SH-SY5Y (cell line): ENCODE measurements at regions not wholly inside any gene's neighbourhood (a gene's known extent, or its start where the extent isn't known, plus 50 kb on each side); places are given as distances from the start of the nearest gene placed in this dataset.

ENCODE experiments used
- GATA2 ChIP-seq: IDR thresholded peaks from 2 replicates; pipeline ENCODE4 v1.6.1; 2011; ENCODE audit warnings: mild to moderate bottlenecking, low read depth, low read length
- GATA3 ChIP-seq: IDR thresholded peaks from 2 replicates; pipeline ENCODE4 v1.6.1; 2011; ENCODE audit warnings: low read depth, mild to moderate bottlenecking, low read length, moderate library complexity

DNA sequence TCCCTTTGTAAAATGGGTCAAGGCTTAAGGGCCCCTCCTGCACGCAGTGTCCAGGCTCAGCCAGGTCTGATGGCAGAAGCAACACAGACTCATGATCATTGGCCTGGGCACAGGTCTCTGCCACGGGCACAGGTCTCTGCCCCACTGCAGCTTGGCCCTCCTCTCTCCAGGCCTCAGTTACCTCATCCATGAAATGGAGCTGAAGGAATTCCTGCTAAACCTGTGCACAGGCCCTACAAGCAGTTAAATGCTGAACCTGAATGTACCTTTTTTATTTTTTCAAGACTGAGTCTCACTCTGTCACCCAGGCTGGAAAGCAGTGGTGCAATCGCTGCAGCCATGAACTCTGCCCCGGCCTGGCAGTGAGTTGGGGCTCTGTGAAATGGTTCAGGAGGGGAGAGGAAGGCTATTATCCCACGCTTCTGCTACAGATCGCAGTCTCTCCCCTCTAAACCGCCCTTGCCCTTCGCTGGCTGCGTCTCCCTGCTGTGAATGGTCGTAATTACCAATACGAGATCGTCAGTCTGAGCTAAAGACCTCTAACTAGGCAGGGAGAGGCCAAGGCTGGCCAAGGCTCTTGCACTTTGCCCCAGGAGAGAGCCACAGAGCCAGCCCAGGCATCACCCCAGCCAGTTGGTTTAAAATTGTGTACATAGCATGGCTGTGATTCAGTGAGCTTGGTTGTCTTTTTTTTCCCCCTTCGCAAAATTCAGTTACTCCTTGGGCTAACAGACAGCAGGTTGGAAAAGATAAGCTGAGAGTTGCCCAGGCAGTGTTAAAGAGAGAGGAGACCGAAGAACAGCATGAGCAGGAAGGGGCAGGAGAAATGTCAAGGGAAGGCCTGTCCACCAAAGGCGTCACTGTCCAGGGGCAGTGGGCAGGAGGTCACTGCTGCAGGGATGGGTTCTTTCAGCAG lies 93.0 kb upstream of the KCTD7 start:
- TF ChIP-seq GATA2 (no peak), GATA3 (no peak)
